HCEC 1CT (cell line): ENCODE measurements at regions not wholly inside any gene's neighbourhood (a gene's known extent, or its start where the extent isn't known, plus 50 kb on each side); places are given as distances from the start of the nearest gene placed in this dataset.

Experiments
- DNase-seq: peaks from one replicate; pipeline ENCODE4 v3.0.0-alpha.2; 2017

- no peak for DNase-seq
Measured at GRCh38 chr2:236964291-236964690, 121.4 kb upstream of the COPS8 start.

GRCh38 chr2:236965021-236965840 is 120.5 kb upstream of the COPS8 start:
- DNase-seq, result no peak

DNA sequence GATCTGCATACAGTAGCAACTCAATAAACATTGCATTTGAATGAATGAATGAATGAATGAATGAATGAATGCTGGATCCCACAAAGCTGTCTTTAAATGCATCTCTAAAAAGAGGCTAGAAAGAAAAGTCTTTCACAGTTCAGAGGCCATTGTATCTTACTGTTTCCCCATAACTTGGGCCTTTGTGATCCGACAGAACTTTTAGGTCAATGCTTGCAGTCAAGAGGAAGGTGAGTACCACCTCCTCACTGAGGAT is 119.9 kb upstream of the COPS8 start:
- no peak for DNase-seq

DNA sequence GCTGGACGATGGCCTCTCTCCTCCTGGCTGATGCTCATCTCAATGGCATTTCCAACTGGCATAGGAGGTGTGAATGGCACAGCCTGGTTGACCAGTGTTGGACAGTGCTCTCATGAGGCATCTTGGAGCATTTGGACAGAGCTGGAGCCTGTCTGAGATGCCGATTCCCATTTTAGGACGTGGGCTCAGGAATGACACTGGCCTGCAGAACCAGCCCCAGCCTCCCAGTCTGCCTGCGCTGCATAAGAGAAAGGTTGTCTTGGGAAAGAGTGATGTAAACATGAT is 118.2 kb upstream of the COPS8 start:
- DNase-seq, result no peak

DNA sequence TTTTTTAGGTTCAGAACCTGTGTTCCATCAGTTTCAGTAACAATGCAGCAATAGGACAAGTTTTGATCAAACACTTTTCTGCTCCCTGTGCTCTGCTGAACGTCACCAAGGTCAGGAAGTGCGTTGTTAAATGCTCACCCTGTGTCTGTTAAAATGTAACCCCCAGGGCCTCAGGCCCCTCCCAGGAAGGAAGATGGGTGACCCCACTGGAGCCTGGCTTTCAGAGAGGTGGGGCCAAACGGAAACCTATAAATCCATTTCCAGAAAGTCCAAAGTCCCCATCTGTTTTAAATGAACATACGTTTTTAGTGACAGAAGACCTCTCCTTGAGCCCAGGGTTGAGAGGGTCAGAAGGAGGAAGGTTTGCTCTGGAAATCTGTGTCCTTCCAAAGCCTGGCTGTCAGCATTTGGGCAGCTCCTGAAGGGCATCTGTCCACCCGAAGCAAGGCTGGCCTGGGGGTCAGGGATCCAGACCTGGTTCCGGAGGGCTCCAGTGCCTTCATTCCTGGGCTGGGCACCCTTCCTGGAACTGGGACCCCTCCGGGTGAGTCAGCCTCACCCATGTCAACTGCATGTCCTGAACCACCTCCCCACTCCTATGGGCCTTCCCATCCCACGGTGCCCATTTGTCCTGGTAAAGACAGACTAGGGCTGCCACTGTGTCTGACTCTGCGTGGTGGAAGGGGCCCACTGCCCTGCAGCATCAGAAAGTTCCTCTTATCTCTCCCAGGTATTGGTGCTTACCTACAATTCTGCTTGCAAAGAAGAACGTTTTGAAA is 117.4 kb upstream of the COPS8 start:
- no peak for DNase-seq

- DNase-seq, result no peak
Measured at GRCh38 chr2:236968880-236969534, 116.7 kb upstream of the COPS8 start.

DNA sequence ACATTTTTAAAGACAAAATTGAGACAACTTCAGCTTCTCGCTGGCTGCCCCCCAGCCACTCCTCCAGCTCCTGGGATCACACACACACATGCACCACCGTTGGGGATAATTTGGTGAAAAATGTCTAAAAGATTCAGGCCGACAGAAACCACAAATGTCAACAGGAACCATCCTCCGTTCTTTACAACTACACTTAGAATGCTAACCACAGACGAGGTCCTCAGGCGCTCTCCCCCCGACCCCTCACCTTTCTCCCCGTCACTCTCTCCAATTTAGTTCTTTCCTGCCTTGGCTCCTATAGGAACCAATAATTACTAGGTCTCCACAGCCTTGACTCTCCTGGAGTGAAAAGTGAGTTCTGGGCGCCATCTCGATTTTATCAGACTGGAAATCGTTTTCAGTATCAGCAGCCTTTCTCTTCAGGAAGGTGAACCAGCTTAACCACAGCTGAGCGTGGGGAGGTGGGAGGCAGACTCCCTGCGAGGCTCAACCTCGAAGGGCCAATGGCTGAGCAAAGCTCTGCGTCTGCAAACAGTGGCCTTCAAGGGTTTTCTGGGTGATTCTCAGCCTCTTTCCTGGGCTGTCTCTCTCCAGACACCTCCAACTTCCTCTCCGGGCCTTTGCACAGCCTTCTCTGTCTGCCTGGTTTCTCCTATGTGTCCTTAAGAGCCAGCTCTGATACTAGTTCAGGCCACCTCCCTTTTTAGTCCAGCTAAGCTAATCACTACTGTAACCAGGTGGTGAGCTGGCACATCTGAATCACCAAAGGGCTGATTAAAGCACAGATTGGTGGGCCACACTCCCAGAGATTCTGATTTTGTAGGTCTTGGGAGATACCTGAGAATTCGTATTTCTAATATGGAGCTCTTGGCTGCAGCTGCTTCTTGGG is 115.7 kb upstream of the COPS8 start:
- no peak for DNase-seq

DNA sequence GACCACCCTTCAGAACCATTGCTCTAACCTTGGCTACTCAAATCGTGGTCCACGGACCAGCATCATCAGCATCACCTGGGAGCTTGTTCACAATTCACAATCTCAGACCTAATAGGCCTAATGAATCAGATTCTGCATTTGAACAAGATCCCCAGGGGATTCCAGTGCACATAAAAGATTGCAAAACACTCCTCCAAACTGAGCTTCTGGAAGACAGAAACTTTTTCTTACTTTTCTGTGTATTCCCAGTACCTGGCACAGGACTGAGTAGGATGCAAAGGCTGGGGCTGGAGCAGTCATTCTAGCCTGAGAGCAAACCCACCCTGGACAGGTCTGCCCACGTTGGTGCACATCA is 115.1 kb upstream of the COPS8 start:
- DNase-seq, result no peak

DNA sequence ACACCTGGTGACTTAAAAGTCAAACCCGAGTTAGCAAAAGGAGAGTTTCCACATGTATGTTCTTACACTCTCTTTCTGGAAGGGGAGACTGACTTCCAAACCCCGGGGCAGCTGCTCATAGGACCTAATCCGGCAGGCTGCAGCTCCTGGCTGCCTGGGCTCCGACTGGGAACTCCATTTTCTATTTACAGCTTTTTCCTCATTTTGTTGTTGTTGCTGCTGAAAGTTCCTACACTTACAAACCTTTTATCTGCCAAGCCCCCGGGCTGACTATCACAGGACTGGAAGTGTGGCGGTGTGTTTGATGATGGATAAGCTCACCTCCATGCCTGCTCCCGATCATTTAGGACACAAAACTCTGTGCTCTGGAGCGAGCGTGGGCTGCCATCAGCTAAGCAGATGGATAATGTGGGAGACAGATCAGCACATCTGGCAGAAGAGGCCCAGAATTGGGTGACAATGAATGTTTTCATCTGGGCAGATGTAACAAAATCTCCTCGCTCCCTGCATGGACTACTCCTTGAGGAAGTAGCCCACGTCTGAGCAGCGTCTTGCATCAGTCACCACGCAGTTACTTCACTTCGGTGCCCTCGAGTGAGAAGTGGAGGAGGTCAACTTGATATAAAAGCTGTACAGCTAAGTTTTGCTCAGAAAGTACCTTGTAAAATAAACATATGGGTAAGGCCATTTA is 114.4 kb upstream of the COPS8 start:
- DNase-seq, result no peak

DNA sequence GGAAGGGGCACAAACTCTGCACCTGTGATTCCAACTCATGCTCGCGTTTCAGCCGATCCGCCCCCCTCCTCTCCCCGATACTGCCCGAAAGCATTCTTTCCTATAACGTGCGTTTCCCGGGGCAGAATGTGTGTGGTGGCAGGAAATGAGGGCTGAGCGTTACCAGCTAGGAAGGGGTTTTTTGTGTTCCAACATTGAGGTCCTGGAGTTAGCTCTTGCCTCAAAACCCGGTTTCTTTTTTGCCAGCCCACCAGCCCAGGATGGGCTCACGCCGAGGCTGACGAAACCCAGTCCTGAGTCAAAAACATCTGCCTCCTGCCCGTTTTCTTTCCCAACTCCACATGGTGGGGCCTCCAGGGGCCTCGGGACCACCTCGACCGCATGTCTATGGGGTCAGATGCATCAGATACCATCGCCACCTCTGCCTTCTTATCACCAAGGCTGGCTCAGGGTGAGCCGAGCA is 113.7 kb upstream of the COPS8 start:
- no peak for DNase-seq

GRCh38 chr2:236972491-236973342 is 113.0 kb upstream of the COPS8 start:
- DNase-seq, result peak; percentile 37

- DNase-seq, result no peak
Measured at GRCh38 chr2:236973343-236973980, 112.2 kb upstream of the COPS8 start.

DNA sequence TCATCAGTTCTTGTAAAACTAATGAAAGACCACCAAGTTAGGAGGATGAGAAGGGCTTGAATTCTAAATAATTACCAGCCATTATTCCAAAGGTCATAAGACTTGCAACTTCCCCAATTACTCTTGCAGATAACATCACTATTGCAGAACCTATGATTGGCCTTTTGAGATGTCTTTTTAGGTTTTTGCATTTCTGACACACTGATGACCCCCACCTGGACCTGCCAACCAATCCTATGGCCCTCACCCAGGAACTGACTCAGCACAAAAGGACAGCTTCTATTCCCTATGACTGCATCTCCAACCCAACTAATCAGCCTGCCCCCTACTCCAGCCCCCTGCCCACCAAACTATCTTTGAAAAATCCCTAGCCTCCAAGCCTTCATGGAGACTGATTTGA is 111.5 kb upstream of the COPS8 start:
- no peak for DNase-seq

GRCh38 chr2:236974752-236975151 is 110.9 kb upstream of the COPS8 start:
- DNase-seq, result no peak

DNA sequence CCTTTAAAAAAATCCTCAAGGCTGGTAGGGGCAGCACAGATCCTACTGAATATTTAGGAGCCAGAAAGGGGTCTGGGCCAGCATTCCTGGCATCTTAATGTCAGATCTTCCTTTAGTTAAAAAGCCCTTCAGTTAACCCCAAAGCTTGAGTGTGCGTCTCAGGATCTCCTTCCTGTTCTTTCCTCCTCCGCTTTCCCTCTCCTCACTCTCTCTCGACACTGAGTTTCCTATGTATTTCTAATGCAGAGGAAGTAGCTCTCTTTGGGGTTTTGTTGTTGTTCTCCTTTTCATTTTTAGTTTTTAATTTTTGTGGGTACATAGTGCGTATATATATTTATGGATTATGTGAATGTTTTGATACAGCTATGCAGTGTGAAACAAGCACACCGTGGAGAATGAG is 109.9 kb upstream of the COPS8 start:
- DNase-seq, result no peak

DNA sequence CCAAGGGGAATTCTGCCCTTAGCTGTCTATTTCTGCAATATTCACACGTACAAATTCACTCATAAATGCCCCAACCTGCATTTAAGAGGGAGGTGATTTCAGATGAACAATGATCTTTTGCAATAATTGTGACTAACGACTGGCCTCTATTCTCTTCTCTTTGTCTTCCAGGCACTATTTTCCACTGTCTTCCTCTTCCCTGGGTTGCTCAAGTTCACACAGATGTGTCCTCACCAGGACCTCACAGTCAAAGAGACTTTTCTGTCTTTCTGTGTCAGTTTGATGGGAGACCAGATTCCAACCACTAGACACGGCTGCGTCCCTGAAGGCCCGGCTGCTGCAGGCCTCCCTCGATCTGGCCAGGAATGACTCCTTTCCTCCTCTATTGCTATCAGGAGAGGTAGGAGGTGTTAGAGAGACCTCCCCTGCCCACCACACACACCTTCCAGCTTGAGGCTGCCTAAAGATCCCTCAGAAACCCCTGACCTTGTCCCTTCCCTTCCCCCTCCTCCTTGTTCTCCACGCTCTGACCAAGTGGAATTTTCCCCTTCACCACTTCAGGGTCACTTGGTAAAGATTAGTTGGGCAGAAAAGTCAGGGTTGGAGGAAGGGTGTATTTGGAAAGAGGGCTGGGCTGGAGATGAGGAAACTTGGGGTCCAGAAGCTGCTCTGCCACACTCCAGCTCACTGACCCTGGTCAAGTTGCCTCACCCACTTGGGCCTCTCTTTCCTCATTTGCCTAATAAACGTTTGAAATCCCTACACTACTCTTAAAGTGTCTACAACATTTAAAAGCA is 109.2 kb upstream of the COPS8 start:
- no peak for DNase-seq

DNA sequence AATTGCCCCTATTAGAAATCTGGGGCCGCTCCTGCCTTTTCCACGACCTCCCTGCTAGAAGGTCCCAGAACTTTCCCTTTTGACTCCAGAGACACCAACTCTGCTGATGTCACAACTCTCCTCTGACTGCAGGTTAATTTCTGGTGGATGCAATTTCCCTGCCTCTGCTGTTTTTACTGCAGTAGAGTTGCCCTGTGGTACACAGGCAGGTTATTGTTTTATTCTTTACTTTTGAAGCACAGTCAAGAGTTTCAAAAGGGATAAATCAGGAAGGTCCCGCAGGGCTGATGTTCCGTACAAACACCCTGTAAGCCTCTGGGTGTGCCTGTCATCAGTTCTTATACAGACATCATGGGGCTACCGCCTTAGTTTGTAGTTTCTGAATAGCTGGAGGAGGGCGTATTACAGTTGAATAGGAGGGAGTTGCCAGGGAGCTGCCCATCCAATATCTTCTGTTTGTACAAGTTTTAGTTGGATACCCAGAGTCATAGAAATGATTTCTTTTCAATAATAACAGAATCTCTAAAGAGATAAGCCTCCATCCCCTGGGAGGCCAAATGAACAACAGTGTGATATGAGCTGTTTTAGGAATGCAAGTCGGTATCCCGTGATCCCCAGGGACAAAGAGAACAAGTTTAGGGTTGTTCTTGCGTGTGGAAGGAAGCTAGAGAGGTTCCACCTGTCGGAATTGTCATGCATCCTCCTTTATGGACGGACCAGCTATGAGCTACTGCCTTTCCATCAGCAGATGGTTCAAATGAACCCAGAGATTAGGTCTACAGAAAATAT is 108.4 kb upstream of the COPS8 start:
- DNase-seq, result no peak

- DNase-seq, result no peak
Measured at GRCh38 chr2:236977852-236978398, 107.8 kb upstream of the COPS8 start.

GRCh38 chr2:236979664-236980063 is 106.0 kb upstream of the COPS8 start:
- DNase-seq, result no peak
